Gastrocnemius medialis (tissue), 4 donors: ENCODE measurements at regions not wholly inside any gene's neighbourhood (a gene's known extent, or its start where the extent isn't known, plus 50 kb on each side); places are given as distances from the start of the nearest gene placed in this dataset.

Source experiments
- CTCF ChIP-seq, 5 experiments: fragments of 450-650 bp in 3 of 5; fragments of 200-600 bp in 2 of 5; sonication (generic) in 2 of 5; IDR thresholded peaks in 4 of 5; conservative IDR thresholded peaks in 1 of 5; 1 replicate in 4 of 5; 2 replicates in 1 of 5; pipeline ENCODE4 v1.5.1; 2016 to 2019; ENCODE audit warnings: antibody characterized with exemption in 5 of 5, mild to moderate bottlenecking in 3 of 5, moderate library complexity in 3 of 5
- POLR2A ChIP-seq, 2 donors: fragments of 450-650 bp; IDR thresholded peaks; one replicate each; pipeline ENCODE4 v1.6.1; 2017; ENCODE audit warnings: antibody characterized with exemption in 2 of 2, mild to moderate bottlenecking in 2 of 2, moderate library complexity in 2 of 2

DNA sequence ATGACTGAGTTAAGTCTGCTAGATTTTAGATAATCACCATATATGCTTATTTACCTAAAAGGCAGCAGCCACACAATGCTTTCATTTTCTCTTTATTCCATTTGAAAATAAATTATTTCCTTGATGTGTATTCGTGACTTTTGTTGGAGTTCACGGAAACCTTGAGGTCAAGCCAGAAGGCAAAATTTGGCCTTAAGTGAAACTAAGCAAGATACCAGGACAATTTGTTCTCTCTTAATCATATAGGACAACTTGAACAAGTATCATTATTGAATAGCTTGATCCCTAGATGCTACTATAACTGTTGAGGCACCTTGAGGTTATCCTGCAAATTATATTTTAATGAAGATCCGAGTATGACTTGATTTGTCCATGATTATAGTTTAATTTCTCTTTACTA lies 429.2 kb upstream of the DACH1 start:
- TF ChIP-seq CTCF (IDR thresholded peaks at IDR 0.05 in 4 of 5, conservative IDR thresholded peaks at IDR 0.05 in 1 of 5) (no peak), POLR2A (IDR thresholded peaks at IDR 0.05) (no peak)
